Renal cortex interstitium (tissue), 11 donors: ENCODE measurements at regions not wholly inside any gene's neighbourhood (a gene's known extent, or its start where the extent isn't known, plus 50 kb on each side); places are given as distances from the start of the nearest gene placed in this dataset.

Experiments used
- DNase-seq, 11 donors: peaks; one replicate each; pipeline ENCODE4 v3.0.0-alpha.2; 2013; ENCODE audit warnings: low read depth in 9 of 11, low spot score in 4 of 11; ENCODE audit errors: extremely low read depth in 1 of 11

DNA sequence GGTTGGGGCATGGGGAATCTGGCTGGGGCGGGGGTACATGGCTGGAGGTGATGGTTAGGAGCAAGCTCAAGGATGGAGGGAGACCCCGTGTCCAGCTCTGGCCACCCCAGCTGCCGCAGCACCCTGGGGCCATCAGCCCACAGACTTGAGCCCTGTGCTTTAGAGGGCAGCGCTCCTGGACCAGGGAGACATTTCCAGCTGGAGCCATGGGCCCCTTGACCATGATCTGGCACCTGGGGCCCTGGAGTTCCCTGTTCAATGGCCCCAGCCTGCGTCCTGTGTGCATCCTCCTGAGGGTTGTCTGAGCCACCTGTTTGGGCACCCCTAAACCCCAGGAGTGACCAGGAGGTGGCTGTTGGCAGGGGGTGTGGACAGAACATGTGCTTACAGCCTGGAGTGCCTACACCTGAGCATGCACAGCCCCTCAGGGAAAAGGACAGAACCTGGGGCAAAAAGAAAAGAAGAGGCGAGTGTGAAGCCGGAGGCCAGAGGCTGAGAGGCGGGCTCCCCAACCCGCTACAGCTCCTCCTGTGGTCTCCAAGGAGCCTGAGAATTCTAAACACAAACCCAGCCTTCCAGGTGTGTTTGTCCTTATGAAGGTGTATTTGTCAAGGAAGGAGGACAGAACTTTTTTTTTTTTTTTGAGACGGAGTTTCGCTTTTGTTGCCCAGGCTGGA lies 126.7 kb downstream of the C9orf50 start:
- no peak for DNase-seq

DNA sequence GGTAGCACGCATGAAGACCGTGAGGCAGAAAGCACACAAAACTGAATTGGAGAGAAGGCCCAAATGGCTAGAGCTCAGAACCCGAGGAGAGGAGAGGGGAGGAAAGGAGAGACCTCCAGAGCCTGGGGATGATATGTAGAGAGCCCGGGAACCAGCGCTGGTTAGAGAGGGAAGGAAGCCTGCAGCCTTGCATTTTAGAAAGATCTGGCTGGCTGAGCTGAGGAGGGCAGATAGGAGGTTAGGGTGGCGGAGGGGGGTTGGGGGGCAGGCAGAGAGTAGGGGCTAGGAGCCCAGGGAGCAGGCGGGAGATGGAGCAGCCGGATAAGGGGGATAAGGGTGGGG lies 127.2 kb downstream of the C9orf50 start:
- no peak for DNase-seq

DNA sequence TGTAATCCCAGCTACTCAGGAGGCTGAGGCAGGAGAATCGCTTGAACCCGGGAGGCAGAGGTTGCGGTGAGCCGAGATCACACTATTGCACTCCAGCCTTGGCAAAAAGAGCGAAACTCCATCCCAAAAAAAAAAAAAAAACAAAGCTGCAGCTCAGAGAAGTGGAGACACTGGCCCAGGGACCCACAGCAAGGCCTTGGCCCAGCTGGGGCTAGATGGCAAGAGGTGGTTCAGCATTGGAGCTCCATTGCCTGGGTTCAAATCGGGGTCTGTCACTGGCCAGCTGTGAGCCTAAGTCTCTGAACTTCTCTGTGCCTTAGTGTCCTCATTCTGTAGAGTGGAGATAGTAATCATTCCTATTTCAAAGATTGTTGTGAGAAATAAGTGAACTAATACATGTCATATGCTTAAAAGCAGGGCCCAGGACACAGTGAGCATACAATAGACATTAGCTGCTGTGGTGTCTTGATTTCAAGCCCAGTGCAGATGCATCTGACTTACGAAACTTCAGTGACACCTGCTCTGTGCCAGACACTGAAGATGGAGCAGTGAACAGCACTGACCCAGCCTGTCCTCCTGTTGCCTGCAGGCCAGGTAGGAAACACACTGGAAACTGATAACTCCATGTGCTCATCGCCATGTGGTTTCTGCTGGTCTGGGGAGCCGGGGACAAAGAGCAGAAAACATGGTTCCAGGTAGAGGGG lies 127.7 kb downstream of the C9orf50 start:
- no peak for DNase-seq

DNA sequence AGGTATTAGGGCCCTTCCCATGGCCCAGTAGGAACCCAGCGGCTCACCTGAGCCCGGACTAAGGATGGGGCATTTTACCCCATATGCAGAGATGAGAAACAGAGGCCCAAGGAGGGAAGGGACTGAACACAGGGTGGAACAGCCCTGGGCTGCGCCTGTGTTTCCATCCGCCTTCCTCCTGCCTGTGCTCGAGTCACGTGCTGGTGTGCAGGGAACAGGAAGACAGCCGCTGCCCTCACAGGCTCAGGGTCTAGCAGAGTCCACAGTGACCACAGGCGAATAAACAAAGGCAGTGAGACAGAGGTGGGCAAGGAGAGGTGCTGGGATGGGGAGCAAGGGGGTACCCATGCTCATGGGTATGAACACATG lies 129.4 kb downstream of the C9orf50 start:
- no peak for DNase-seq

DNA sequence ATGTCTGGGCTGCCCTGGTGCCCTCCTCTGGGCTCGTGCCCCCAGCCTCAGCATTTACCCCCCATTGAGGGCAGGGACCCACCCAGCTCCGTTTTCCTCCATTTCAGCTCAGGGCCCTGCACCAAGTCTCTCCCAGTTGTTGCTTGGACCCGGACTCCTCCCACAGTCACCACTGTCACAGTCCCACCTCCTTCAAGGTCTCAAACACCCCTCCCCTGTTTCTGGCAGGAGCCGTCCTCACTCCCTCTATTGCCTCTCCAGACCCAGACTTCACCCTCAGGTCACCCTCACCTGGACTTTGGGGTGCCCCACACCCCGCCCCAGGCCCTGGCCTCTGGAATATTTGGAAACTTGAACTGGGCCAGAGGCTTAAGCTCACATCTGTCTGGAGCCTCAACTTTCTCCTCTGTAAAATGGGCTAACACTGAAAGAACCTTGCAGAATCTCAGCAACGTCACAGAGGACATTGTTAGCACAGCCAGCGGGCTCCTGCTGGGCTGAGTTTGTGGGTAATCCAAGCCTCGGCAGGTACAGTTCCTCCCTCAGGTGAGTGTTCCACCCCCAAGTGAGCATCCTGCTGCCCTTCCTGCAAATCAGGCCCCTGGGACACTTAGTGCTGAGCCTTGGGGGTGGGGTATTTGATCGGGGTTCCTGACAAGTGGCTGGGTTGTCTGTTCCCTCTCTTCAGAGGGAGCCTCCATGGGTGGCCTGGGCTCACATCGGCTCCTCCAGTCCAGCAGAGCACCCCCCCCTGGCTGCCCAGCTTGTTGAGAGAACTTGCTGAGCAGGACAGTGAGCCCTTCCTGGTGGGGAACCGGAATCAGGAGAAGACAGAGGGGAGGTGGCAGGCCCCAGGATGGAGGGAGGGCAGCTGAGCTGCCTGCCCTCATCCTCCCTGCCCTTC lies 130.1 kb downstream of the C9orf50 start:
- DNase-seq = no peak

- DNase-seq = no peak
These were observed 130.9 kb downstream of the C9orf50 start for GRCh38 chr9:129489838-129490582.

DNA sequence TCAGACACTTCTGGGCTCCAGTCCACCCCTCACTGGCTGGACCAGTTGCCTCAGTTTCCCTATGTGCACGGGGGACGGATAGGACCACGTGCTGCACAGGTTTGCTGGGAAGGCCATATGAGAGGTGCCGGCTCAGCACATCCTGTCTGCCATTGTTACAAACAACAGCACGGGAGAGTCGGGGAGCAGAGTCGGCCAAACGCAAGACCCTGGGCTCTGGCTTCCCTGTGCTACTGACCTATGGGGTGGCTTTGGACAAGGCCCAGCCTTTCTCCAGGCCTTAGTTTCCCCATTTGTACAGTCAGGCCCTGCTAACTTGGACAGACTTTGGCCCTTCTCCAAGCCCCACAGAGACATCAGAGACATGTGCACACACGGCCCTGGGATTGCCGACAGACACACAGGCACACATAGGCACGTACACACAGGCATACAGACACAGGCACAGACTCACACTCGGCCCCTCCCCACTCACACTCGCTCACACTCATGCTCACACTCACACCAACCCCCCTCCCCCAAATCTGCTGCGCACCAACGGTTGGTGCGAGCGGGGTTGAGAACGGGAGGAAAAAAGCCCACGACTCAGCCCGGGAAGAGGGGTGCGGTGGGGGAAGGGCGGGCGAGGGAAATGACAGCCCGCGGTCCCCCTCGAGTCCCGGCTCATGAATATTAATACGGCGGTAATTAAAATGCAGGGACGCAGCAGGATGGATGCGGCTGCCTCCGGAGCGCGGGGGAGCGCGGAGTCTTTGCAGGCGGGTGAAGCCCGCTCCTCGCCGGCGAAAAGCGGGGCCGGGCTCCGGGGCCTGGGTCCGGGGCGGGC lies 133.0 kb downstream of the C9orf50 start:
- no peak for DNase-seq

- no peak for DNase-seq
These were observed 133.9 kb downstream of the C9orf50 start for GRCh38 chr9:129486756-129487657.

- no peak for DNase-seq
These were observed 135.6 kb downstream of the C9orf50 start for GRCh38 chr9:129485145-129485774.

GRCh38 chr9:129484352-129485000 lies 136.4 kb downstream of the C9orf50 start:
- DNase-seq = no peak

DNA sequence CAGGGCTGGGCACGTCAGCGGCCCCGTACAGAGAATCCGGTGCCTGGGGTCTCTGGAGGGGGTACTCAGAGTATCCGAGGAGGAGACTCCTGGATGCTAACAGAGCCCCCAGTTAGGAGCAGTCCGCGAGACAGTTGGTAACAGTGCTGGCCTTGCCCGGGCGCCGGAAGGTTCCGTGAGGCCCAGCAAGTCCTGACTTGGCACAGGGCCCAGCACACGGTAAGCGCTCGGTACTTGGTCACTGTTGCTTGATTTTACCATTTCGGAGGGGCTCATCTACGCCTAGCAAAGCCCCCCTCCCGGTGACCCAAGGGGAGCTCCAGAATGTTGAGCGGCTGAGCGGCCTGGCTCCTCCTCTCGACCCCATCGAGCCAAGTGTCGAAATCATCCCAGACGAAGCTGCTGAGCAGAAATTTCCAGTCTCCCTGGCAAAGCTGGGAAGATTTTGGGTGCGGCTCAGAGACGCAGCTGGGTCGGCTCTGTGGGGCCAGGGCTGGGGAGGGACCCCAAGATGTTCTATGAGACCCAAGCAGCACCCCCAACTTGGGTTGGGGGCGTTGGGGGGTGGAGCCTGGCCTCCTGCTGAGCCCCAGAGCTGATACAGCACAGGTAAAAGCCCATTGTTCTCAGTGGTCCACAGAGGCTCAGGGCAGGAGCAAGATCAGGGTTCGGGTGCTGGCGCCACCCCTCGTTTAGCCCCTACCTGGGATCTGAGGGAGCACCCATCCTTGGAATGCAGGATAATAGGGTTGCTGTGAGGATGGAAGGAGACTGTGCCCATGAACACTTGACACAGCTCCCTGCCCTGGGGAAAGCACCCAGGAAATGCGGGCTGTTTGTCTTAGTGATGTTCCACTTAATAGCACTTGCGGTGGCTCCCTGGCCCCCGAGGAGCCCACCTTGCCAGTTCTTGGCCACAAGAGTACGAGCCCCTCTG lies 137.2 kb downstream of the C9orf50 start:
- DNase-seq = peak in 5 of 11 donors; percentile 63 to 87 (median 78)

DNA sequence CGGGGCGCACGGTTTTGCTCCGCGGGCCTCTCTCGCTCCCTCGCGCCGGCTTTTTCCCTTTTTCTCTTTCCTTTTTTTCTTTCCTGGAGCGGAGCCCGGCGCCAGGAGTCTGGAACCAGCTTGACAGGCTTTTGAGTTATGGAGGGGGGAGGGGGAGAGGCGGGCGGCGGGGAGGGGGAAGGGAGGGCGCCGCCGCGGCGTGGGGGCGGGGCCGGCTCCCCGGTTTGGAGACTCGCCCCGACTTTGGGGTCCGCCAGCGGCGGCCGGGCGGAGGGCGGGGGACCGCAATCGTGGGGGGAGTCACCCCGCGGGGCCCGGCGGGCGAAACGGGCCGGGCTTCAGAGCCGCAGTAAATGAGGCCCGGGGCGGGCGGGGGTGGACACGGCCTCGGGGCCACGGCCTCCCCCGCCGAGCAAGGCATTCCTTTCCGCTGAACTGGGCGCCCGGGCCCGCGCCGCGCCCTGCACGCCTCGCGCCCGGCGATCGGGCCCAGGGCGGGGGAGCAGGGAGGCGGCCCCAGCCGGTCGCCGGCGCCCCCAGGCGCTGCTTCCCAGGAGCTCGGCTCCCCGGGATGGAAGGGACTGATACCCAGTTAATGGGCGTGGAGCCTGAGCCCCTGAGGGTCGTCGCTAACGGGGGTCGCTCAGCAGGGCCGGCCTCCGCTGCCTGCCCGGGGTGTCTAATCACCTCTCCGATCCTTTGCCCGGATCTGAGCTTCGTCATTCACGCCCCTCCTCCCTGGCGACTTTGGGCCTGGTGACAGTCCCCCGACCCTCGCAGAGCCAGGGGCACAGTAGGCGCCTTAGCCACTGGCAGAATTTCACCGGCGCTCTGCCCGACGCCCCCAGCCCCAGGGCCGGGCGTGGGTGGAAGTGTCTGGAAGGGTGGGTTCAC lies 138.1 kb downstream of the C9orf50 start:
- DNase-seq = peak in 7 of 11 donors; percentile 81 to 95 (median 90)

DNA sequence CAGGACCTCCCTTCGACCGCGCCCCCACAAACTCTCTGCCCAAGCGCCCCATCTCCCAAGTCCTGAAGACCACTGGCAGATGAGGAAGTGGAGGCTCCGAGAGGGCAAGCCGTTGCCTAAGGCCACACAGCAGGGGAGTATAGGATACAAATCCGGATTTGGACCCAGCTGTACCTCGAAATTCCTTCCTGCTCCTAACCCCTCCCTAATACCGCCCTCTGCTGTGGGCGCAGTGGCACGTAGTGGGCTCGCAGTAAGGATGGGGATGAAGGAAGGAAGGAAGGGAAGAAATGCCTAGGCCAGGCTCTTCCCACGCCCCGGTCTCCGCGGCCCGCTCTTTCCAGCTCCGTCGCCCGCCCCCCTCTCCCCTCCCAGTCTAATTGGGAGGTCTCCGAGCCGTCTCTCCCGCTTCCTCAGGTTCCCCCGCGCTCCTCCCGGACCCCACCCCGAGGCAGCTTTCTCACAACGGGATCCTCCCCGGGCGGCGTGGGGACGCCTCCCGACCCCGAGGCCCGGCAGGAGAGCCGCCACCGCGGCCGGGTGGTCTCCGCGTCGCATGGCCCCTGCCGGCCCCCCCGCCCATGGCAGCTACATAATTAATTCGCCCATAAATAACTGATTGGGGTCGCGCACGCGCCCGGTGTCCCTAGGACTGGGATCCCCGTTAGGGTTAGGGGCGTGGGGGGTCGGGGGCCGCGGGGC lies 138.9 kb downstream of the C9orf50 start:
- no peak for DNase-seq

DNA sequence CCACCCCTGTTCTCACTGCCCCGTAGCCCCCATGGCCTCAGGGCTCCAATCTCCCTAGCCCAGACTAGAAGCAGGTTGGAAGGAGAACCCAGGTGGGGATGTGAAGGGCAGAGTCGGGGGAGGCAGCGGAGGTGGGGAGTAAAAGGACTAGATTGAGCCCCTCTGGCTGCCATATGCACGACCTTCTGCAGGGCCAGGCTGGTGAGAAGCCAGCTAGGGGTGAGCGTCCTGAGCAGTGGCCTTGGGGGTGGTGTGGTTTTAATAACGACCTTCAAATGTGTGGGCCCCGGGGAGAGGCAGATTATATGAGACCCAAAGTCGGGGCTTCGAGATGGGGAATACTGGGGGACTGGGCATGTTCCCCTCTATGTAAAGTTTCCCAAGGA lies 139.5 kb downstream of the C9orf50 start:
- no peak for DNase-seq
